Esophagus squamous epithelium (tissue), 4 donors: ENCODE measurements at regions not wholly inside any gene's neighbourhood (a gene's known extent, or its start where the extent isn't known, plus 50 kb on each side); places are given as distances from the start of the nearest gene placed in this dataset.

Experiments used
- POLR2A ChIP-seq, 4 donors: fragments of 450-650 bp; IDR thresholded peaks; one replicate each; pipeline ENCODE4 v1.6.1; 2017; ENCODE audit warnings: antibody characterized with exemption in 4 of 4, mild to moderate bottlenecking in 4 of 4, moderate library complexity in 3 of 4
- TF ChIP-seq, protein P1 (sequence below), 6 experiments: fragments of 450-650 bp in 4 of 6; fragments of 200-600 bp in 2 of 6; sonication (generic) in 2 of 6; IDR thresholded peaks; one replicate each; pipeline ENCODE4 v1.5.1; 2016 to 2019; ENCODE audit warnings: antibody characterized with exemption in 6 of 6, mild to moderate bottlenecking in 4 of 6, moderate library complexity in 4 of 6

DNA sequence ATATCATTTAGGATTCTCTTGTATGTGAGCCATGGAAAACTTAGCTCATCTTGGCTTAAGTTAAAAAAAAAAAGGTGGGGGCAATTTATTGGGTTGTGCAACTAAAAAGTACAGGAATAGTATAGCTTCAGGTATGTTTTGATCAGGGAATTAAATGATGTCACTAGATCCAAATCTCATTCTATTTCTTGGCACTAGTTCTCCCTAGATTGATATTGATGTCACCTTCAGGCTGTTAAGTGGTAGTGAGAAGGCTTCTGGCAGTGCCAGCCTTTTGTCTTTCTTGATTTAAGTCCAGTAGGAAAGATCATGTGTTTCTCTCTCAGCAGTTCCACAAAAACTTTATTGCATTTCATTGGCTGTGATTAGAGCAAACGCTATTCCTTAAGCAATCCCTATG, 65.0 kb upstream of the ZBED5 start:
- TF ChIP-seq POLR2A (IDR thresholded peaks at IDR 0.05) = no peak
- TF ChIP-seq, protein P1, sequence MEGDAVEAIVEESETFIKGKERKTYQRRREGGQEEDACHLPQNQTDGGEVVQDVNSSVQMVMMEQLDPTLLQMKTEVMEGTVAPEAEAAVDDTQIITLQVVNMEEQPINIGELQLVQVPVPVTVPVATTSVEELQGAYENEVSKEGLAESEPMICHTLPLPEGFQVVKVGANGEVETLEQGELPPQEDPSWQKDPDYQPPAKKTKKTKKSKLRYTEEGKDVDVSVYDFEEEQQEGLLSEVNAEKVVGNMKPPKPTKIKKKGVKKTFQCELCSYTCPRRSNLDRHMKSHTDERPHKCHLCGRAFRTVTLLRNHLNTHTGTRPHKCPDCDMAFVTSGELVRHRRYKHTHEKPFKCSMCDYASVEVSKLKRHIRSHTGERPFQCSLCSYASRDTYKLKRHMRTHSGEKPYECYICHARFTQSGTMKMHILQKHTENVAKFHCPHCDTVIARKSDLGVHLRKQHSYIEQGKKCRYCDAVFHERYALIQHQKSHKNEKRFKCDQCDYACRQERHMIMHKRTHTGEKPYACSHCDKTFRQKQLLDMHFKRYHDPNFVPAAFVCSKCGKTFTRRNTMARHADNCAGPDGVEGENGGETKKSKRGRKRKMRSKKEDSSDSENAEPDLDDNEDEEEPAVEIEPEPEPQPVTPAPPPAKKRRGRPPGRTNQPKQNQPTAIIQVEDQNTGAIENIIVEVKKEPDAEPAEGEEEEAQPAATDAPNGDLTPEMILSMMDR (IDR thresholded peaks at IDR 0.05) = no peak
